Activated T-cell treated with anti-CD3 and anti-CD28 coated beads, Interleukin-2, amount 50 U/mL, for 72 hours (primary cell): ENCODE measurements at regions not wholly inside any gene's neighbourhood (a gene's known extent, or its start where the extent isn't known, plus 50 kb on each side); places are given as distances from the start of the nearest gene placed in this dataset.
"Not testable (repeated sequence)": the region's sequence is repeated elsewhere in the genome, so short reads cannot be mapped to it uniquely, and the experiment has no call there.

Source experiments
- ATAC-seq, 2 donors: fragments of 150-1000 bp; cut with Tn5 transposase; replicated peaks in 1 of 2; 2 replicates each; pipeline ENCODE4 v1.10.0; 2021; ENCODE audit warnings: moderate library complexity in 2 of 2, mild to moderate bottlenecking in 1 of 2
- DNase-seq, 2 donors: peaks; one replicate each; pipeline ENCODE4 v3.0.0; 2021 to 2022; ENCODE audit warnings: mixed read lengths in 1 of 2
- H3K27ac Mint-ChIP-seq: one replicate; pipeline ENCODE4 v1.8.0; 2022; ENCODE audit warnings: mild to moderate bottlenecking, moderate library complexity, mixed read lengths
- H3K27me3 Mint-ChIP-seq: one replicate; pipeline ENCODE4 v1.8.0; 2022; ENCODE audit warnings: low read depth, mixed read lengths
- H3K36me3 Mint-ChIP-seq, 2 donors: one replicate each; pipeline ENCODE4 v1.8.0; 2022; ENCODE audit warnings: mixed read lengths in 2 of 2, mild to moderate bottlenecking in 1 of 2; ENCODE audit not compliant: insufficient read depth in 2 of 2
- H3K4me1 Mint-ChIP-seq: one replicate; pipeline ENCODE4 v1.8.0; 2022; ENCODE audit warnings: low read depth, mixed read lengths
- H3K4me3 Mint-ChIP-seq, 2 donors: one replicate each; pipeline ENCODE4 v1.8.0; 2022; ENCODE audit warnings: mild to moderate bottlenecking in 2 of 2, mixed read lengths in 2 of 2, moderate library complexity in 2 of 2
- H3K9me3 Mint-ChIP-seq, 2 donors: one replicate each; pipeline ENCODE4 v1.8.0; 2022; ENCODE audit warnings: mixed read lengths in 2 of 2

DNA sequence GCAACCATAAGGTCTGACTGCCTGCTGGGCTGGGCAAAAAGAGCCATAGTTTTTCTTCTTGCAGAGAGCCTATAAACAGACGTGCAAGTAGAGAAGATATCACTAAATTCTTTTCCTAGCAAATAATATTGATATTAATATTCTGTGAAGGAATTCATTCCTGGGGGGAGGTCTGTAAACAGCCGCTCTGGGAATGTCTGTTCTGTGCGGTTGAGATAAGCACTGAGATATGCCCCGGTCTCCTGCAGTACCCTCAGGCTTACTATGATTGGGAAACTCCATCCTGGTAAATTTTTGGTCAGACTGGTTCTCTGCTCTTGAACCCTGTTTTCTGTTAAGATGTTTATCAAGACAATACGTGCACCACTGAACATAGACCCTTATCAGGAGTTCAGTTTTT lies 167.1 kb upstream of the MEF2C start:
- DNase-seq, H3K27me3 Mint-ChIP-seq, H3K27ac Mint-ChIP-seq, H3K36me3 Mint-ChIP-seq, ATAC-seq, H3K4me3 Mint-ChIP-seq, H3K4me1 Mint-ChIP-seq: not testable (repeated sequence)
- peaks cover 8 to 14% of the 10 kb centered on the region in 2 donors for H3K9me3 Mint-ChIP-seq

GRCh38 chr5:89047571-89047970 lies 164.6 kb upstream of the MEF2C start:
- H3K4me3 Mint-ChIP-seq = no peak overlapping the region
- H3K4me1 Mint-ChIP-seq = no peaks in the 10 kb centered on the region
- H3K27me3 Mint-ChIP-seq = no peaks in the 10 kb centered on the region
- DNase-seq = no peak
- peaks cover 8 to 14% of the 10 kb centered on the region in 2 donors for H3K9me3 Mint-ChIP-seq
- ATAC-seq = no peak
- H3K36me3 Mint-ChIP-seq = peaks cover 0 to 3% of the 10 kb centered on the region in 2 donors
- H3K27ac Mint-ChIP-seq = no peak overlapping the region

DNA sequence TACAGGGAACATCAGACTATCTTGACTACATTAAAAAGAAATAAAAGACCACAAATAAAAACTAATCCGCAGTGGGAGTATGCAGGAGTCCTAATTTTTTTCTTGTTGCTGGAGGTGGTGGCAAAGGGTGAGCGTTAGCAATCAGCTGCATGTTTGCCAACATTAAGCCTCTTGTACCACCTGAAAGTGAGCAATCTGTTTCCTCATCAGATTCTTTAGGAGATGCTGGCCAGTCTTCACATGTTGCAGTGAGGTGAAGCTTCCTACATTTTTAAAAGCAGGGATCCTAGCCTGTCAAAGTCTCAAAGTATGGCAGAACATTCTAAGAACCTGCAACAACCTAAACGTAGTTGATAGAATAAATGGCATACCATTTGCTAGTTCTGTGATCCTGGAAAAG lies 162.2 kb upstream of the MEF2C start:
- Mint-ChIP-seq H3K27me3 (no peaks in the 10 kb centered on the region), H3K4me3 (no peak overlapping the region), H3K9me3 (peaks cover 0 to 3% of the 10 kb centered on the region in 2 donors), H3K4me1 (no peaks in the 10 kb centered on the region), H3K27ac (no peak overlapping the region), H3K36me3 (no peaks in the 10 kb centered on the region)
- no peak for ATAC-seq
- no peak for DNase-seq

DNA sequence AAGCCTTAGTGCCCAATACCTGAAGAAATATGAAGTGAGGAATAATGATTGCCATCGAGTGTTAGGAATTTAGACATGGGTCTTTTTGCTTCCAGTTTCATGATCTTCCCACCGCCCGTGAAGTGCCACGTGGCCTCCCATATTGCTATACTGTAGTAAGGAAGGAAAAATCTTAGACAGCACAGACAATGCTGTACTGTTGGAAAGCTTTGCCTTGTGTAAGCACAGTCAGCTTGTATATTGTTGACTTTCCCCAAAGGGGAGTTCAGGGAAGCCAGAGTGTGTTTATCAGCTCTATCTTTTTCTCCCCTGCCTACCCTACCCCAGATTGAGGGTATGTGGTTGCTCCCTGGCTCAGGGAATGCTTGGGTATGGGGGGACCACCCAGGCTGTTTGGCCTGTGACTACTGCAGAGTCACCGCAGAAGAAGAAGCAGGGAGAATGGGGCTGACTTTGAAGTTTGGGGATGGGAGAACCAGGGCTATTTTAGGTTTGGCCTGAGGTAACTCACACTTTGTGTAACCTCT lies 161.8 kb upstream of the MEF2C start:
- no peak for DNase-seq
- Mint-ChIP-seq H3K9me3 (peaks cover 0 to 2% of the 10 kb centered on the region in 2 donors), H3K36me3 (no peaks in the 10 kb centered on the region), H3K4me1 (no peaks in the 10 kb centered on the region), H3K4me3 (no peak overlapping the region), H3K27ac (no peak overlapping the region), H3K27me3 (no peaks in the 10 kb centered on the region)
- ATAC-seq = no peak

- ATAC-seq = peak in 1 of 2 donors; percentile 44
- DNase-seq = no peak
- H3K27me3 Mint-ChIP-seq = no peaks in the 10 kb centered on the region
- H3K36me3 Mint-ChIP-seq = no peaks in the 10 kb centered on the region
- H3K4me1 Mint-ChIP-seq = no peaks in the 10 kb centered on the region
- no peak overlapping the region for H3K4me3 Mint-ChIP-seq
- H3K9me3 Mint-ChIP-seq = peaks cover 2% of the 10 kb centered on the region in 2 donors
- H3K27ac Mint-ChIP-seq = no peak overlapping the region
These were observed 160.7 kb upstream of the MEF2C start for GRCh38 chr5:89043676-89044075.

DNA sequence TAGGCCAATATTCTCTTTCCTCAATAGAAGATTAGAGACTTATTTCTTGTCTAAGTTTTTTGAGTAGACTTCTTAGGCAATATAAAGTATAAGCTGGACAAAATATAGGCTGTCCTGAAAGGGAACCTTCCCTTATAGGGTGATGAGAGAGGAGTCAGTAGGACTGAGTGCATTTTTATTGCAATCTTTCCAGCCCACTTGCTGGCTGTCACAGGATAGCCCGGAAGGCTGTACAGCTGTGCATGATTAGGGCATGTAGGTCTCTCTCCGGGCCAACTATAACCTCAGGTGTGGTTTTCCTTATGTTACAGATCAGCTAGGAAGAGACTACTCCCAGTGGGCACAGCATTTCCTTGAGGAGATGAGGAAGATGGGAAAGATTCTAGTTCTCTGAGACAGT lies 159.8 kb upstream of the MEF2C start:
- ATAC-seq = no peak
- Mint-ChIP-seq H3K9me3 (peaks cover 4 to 6% of the 10 kb centered on the region in 2 donors), H3K4me3 (no peak overlapping the region), H3K36me3 (no peaks in the 10 kb centered on the region), H3K4me1 (no peaks in the 10 kb centered on the region), H3K27me3 (no peaks in the 10 kb centered on the region), H3K27ac (no peak overlapping the region)
- DNase-seq = no peak

GRCh38 chr5:89041976-89042375 lies 159.0 kb upstream of the MEF2C start:
- Mint-ChIP-seq H3K27me3 (no peaks in the 10 kb centered on the region), H3K4me1 (no peaks in the 10 kb centered on the region), H3K9me3 (peaks cover 4 to 6% of the 10 kb centered on the region in 2 donors), H3K36me3 (no peaks in the 10 kb centered on the region), H3K4me3 (no peak overlapping the region), H3K27ac (no peak overlapping the region)
- DNase-seq = no peak
- no peak for ATAC-seq

DNA sequence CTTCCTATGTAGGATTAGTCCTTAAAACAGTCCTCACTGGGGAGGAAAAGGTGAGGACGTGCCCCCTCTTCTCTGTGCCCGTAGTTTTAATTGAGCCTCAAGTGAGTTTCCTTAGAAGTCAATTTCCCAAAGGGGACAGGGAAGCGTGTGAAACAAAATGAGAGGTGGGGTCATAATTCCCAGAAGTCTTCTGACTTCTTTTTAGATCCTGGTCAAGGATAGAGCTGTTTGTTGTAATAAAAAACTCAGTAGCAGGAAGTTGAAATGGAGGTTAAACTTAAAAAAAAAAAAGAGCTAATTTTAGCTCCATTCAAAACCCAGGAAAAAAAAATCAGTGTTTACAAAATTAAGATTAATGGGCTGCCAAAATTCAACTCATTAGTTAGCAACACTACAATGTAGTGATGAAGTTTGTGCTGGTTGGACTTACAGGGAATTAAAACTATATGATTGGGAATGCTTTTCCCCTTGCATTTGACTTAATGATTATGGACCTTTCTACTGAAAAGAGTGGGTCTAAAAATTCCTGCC lies 158.3 kb upstream of the MEF2C start:
- Mint-ChIP-seq H3K9me3 (peaks cover 4 to 6% of the 10 kb centered on the region in 2 donors), H3K4me3 (no peak overlapping the region), H3K36me3 (no peaks in the 10 kb centered on the region), H3K27me3 (no peaks in the 10 kb centered on the region), H3K4me1 (no peaks in the 10 kb centered on the region), H3K27ac (no peak overlapping the region)
- ATAC-seq = no peak
- DNase-seq = no peak

- H3K27me3 Mint-ChIP-seq = no peaks in the 10 kb centered on the region
- no peak overlapping the region for H3K27ac Mint-ChIP-seq
- peaks cover 4 to 6% of the 10 kb centered on the region in 2 donors for H3K9me3 Mint-ChIP-seq
- ATAC-seq (no peak), DNase-seq (no peak)
- no peaks in the 10 kb centered on the region for H3K4me1 Mint-ChIP-seq
- H3K36me3 Mint-ChIP-seq = no peaks in the 10 kb centered on the region
- H3K4me3 Mint-ChIP-seq = no peak overlapping the region
These were observed 153.9 kb upstream of the MEF2C start for GRCh38 chr5:89036704-89037489.

DNA sequence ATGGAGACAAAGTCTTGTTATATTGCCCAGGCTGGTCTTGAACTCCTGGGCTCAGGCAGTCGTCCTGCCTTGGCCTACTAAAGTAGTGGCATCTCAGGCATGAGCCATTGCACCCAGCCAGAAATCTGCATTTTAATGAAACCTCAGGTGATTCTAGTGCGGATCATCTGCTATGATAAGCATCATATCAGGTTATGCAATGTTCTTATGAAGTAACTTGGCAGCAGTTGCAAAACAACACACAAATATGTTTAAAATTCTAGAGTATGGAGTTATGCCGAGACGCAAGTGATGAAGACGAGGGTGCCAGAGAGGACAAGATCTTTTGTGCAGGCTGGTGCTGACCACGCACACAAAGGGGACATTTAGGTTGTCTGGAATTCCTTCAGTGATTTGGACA lies 153.2 kb upstream of the MEF2C start:
- Mint-ChIP-seq H3K9me3 (peaks cover 4 to 6% of the 10 kb centered on the region in 2 donors), H3K36me3 (no peaks in the 10 kb centered on the region), H3K27ac (no peak overlapping the region), H3K4me3 (no peak overlapping the region), H3K4me1 (no peaks in the 10 kb centered on the region), H3K27me3 (no peaks in the 10 kb centered on the region)
- ATAC-seq (no peak), DNase-seq (no peak)

- Mint-ChIP-seq H3K4me3 (no peak overlapping the region), H3K9me3 (peaks cover 4 to 6% of the 10 kb centered on the region in 2 donors), H3K27ac (no peak overlapping the region), H3K27me3 (no peaks in the 10 kb centered on the region), H3K36me3 (no peaks in the 10 kb centered on the region), H3K4me1 (no peaks in the 10 kb centered on the region)
- DNase-seq = no peak
- ATAC-seq = no peak
These were observed 151.6 kb upstream of the MEF2C start for GRCh38 chr5:89034588-89034987.

DNA sequence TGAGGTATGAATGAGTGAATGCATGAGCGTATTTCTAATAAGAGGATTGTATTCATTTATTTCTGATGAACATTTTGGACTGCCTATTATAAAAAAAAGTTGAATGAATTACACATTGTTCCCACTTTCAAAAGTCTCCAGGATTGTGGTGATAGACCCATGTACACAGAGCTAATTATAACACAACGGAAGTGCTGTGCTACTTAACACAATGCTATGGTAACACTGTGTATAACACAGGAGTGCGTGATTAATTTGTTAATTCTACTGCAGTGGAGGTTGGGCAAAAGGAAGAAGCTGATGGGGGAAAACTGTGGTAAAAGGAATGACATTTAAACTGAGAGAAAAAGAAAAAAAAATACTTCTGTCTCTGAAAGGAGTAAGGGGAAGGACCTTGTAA lies 147.8 kb upstream of the MEF2C start:
- ATAC-seq = no peak
- H3K36me3 Mint-ChIP-seq = no peaks in the 10 kb centered on the region
- H3K9me3 Mint-ChIP-seq = peaks cover 0 to 4% of the 10 kb centered on the region in 2 donors
- no peak overlapping the region for H3K27ac Mint-ChIP-seq
- DNase-seq = no peak
- H3K27me3 Mint-ChIP-seq = no peaks in the 10 kb centered on the region
- no peak overlapping the region for H3K4me3 Mint-ChIP-seq
- H3K4me1 Mint-ChIP-seq = no peaks in the 10 kb centered on the region

GRCh38 chr5:89028595-89029285 lies 145.8 kb upstream of the MEF2C start:
- H3K36me3 Mint-ChIP-seq = no peaks in the 10 kb centered on the region
- H3K4me1 Mint-ChIP-seq = no peaks in the 10 kb centered on the region
- no peak overlapping the region for H3K27ac Mint-ChIP-seq
- no peak overlapping the region for H3K4me3 Mint-ChIP-seq
- H3K27me3 Mint-ChIP-seq = no peaks in the 10 kb centered on the region
- no peak for ATAC-seq
- H3K9me3 Mint-ChIP-seq = peaks cover 1 to 4% of the 10 kb centered on the region in 2 donors
- DNase-seq = no peak
